A673 (cell line): ENCODE measurements at regions not wholly inside any gene's neighbourhood (a gene's known extent, or its start where the extent isn't known, plus 50 kb on each side); places are given as distances from the start of the nearest gene placed in this dataset.
"Not testable (repeated sequence)": the region's sequence is repeated elsewhere in the genome, so short reads cannot be mapped to it uniquely, and the experiment has no call there.

Experiments
- BruUV-seq: library from RNA; stranded (reverse); fragments of 400-500 nt; replicated peaks from 2 replicates; lab custom pipeline; 2021; lab: Mats Ljungman, UMichigan
- CTCF ChIA-PET: fragments of 300-600 bp; sonication (Branson Sonifier 250); formaldehyde crosslinking; loops from one replicate; lab custom pipeline; 2022; ENCODE audit warnings: antibody characterized with exemption; lab: Charles Lee
- POLR2A ChIA-PET: fragments of 300-600 bp; sonication (Branson Sonifier 250); formaldehyde crosslinking; loops from one replicate; lab custom pipeline; 2022; ENCODE audit warnings: antibody characterized with exemption; ENCODE audit not compliant: low non-redundant PET; lab: Charles Lee
- DNase-seq: peaks from one replicate; pipeline ENCODE4 v3.0.0-alpha.2; 2015; ENCODE audit warnings: low spot score
- H3K27ac ChIP-seq: fragments of 200-600 bp; sonication (generic); 2 replicates; pipeline ENCODE4 v1.5.1; 2016; ENCODE audit warnings: mixed run types, low read depth, mild to moderate bottlenecking, mixed read lengths, antibody characterized with exemption, low read length; ENCODE audit not compliant: poor library complexity, severe bottlenecking
- H3K27me3 ChIP-seq: fragments of 200-600 bp; sonication (generic); replicated peaks from 2 replicates; pipeline ENCODE4 v1.6.1; 2017; ENCODE audit warnings: mixed run types, low read depth, mild to moderate bottlenecking, mixed read lengths, antibody characterized with exemption, low read length; ENCODE audit not compliant: insufficient read depth, poor library complexity
- H3K36me3 ChIP-seq: fragments of 200-600 bp; sonication (generic); 2 replicates; pipeline ENCODE4 v1.6.1; 2016; ENCODE audit warnings: mixed run types, mild to moderate bottlenecking, mixed read lengths, antibody characterized with exemption, low read length; ENCODE audit not compliant: insufficient read depth, poor library complexity, severe bottlenecking
- H3K4me1 ChIP-seq: fragments of 200-600 bp; sonication (generic); 2 replicates; pipeline ENCODE4 v1.6.1; 2017; ENCODE audit warnings: mixed run types, mild to moderate bottlenecking, mixed read lengths, antibody characterized with exemption, low read length; ENCODE audit not compliant: insufficient read depth, poor library complexity, severe bottlenecking
- H3K4me3 ChIP-seq: fragments of 200-600 bp; sonication (generic); 2 replicates; pipeline ENCODE4 v1.5.1; 2016; ENCODE audit warnings: low read depth, mixed run types, mild to moderate bottlenecking, mixed read lengths, low read length; ENCODE audit not compliant: poor library complexity, severe bottlenecking
- H3K9me3 ChIP-seq: fragments of 200-600 bp; sonication (generic); 2 replicates; pipeline ENCODE4 v1.6.1; 2016; ENCODE audit warnings: mixed run types, low read depth, mild to moderate bottlenecking, mixed read lengths, antibody characterized with exemption, low read length; ENCODE audit not compliant: poor library complexity, severe bottlenecking
- CTCF ChIP-seq: fragments of 300-800, 200-600 bp; sonication (generic); conservative IDR thresholded peaks from 2 replicates; pipeline ENCODE4 v1.5.1; 2017; ENCODE audit warnings: low read depth, mild to moderate bottlenecking, antibody characterized with exemption, low read length, moderate library complexity, mixed read lengths
- EZH2 ChIP-seq: fragments of 200-600 bp; sonication (generic); IDR thresholded peaks from 2 replicates; pipeline ENCODE4 v1.6.1; 2017; ENCODE audit warnings: borderline replicate concordance, low read depth, mild to moderate bottlenecking, mixed read lengths, antibody characterized with exemption, low read length; ENCODE audit not compliant: poor library complexity, severe bottlenecking
- intact Hi-C: fragments of 100-400 bp; cut with micrococcal nuclease; formaldehyde crosslinking; loops from one replicate; pipeline ENCODE4 v1.10.0; 2022; ENCODE audit not compliant: unreplicated experiment

- Histone ChIP-seq H3K27me3 (no peaks in the 10 kb centered on the region), H3K9me3 (peaks cover 10% of the 10 kb centered on the region), H3K4me1 (peaks cover 4% of the 10 kb centered on the region), H3K36me3 (no peaks in the 10 kb centered on the region), H3K4me3 (no peak overlapping the region), H3K27ac (no peak overlapping the region)
- POLR2A ChIA-PET, result no interaction called here
- TF ChIP-seq EZH2 (no peak), CTCF (no peak)
- intact Hi-C loops, result no loop called here
- no TSS peak for BruUV-seq
- DNase-seq, result no peak
- CTCF ChIA-PET, result no interaction called here
Measured at GRCh38 chrX:37922928-37923327, 75.6 kb upstream of the DYNLT3 start.

DNA sequence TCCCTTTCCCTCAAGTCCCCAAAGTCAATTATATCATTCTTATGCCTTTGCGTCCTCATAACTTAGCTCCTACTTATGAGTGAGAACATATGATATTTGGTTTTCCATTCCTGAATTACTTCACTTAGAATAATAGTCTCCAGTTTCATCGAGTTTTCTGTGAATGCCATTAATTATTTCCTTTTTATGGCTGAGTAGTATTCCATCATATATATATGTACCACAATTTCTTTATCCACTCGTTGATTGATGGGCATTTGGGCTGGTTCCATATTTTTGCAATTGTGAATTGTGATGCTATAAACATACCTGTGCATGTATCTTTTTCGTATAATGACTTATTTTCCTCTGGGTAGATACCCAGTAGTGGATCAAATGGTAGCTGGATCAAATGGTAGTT, 78.4 kb upstream of the DYNLT3 start:
- intact Hi-C loops, result loop anchor here (1.0 to 2.0 kb wide), 2 partner anchors 241 to 249 kb away; no protein-coding TSS in a partner anchor
- POLR2A ChIA-PET, H3K27me3 ChIP-seq, DNase-seq, H3K4me3 ChIP-seq, H3K4me1 ChIP-seq, CTCF ChIA-PET, H3K36me3 ChIP-seq, BruUV-seq, H3K27ac ChIP-seq, H3K9me3 ChIP-seq: not testable (repeated sequence)

DNA sequence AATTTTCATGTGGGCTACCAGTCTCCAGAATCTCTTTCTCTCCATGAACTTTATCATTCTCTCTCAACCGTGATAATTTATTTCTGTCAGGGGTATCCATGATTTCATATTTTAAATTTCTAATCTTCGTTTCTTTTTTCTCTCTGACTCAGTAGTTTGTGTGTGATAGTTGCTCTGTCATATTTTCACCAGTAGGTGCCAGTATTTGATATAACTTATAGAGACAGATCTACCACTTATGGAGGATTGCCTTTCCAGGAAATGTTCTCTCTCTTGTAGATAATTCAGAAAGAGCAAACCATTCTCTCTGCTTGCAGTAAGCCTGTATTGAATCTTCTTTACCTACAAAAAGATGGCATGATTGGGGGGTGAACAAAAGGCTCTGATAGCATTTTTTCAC, 79.3 kb upstream of the DYNLT3 start:
- CTCF ChIA-PET, result no interaction called here
- peaks cover 4% of the 10 kb centered on the region for H3K4me1 ChIP-seq
- no peak overlapping the region for H3K4me3 ChIP-seq
- intact Hi-C loops, result loop anchor here (1.0 to 2.0 kb wide), 2 partner anchors 240 to 248 kb away; no protein-coding TSS in a partner anchor
- H3K27ac ChIP-seq, result no peak overlapping the region
- no peaks in the 10 kb centered on the region for H3K36me3 ChIP-seq
- no peaks in the 10 kb centered on the region for H3K27me3 ChIP-seq
- BruUV-seq, result no TSS peak
- peak; percentile 69 for DNase-seq
- TF ChIP-seq CTCF, result peak; percentile 71
- no peak for TF ChIP-seq EZH2
- POLR2A ChIA-PET, result no interaction called here
- H3K9me3 ChIP-seq, result peaks cover 3% of the 10 kb centered on the region

- DNase-seq, result no peak
- Histone ChIP-seq H3K4me3 (no peak overlapping the region), H3K36me3 (no peaks in the 10 kb centered on the region), H3K27ac (no peak overlapping the region), H3K27me3 (no peaks in the 10 kb centered on the region), H3K4me1 (no peaks in the 10 kb centered on the region), H3K9me3 (no peaks in the 10 kb centered on the region)
- intact Hi-C loops, result no loop called here
- CTCF ChIA-PET, result no interaction called here
- no TSS peak for BruUV-seq
- no peak for TF ChIP-seq CTCF
- TF ChIP-seq EZH2, result no peak
- POLR2A ChIA-PET, result no interaction called here
Measured at GRCh38 chrX:37942170-37942569, 64.2 kb upstream of the SYTL5 start.
